NCI-H2081 treated with DMSO at 0.1 percent for 48 hours (cell line): ENCODE measurements at regions not wholly inside any gene's neighbourhood (a gene's known extent, or its start where the extent isn't known, plus 50 kb on each side); places are given as distances from the start of the nearest gene placed in this dataset.

Experiments
- DNase-seq: peaks from one replicate; lab custom pipeline; 2025; lab: John Stamatoyannopoulos, UW

- DNase-seq, result no peak
Observed at GRCh38 chr1:96290033-96290432, 431.6 kb upstream of the PTBP2 start.

DNA sequence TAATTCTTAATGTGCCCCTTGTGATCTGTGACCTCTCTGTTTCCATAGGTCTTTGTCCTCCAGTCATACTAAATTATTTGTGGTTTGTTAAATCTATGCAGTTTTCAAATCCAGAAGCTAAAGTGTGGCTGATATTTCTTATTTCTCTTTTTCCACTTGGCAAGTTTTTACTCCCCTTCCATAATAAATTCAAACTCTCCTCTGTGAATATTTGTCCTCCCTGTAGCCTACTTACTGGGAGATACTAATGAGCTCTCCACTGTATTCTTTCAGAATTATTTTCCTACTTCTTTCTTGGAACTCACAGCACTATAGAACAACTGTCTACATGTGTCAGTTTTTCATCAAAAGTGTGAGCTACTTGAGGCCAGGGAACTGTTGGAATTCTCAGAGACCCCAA is 430.8 kb upstream of the PTBP2 start:
- DNase-seq, result no peak

DNA sequence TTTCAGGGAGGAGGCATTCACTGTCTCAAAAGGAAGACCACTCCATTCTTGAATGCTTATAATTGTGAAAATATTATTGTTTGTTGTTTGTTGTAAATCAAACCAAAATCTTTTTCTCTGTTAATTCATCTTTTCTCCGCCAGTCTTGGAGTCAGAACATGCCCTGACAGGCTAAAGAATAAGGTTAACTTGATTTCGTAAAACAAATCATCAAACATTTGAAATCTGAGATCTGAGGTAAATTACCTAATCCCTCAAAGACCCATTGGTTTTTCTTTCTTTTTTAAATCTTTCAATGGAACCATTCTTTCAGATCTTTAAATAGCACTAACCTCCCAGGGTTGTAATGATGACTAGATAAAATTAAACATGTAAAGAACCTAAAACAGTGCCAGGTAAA is 430.1 kb upstream of the PTBP2 start:
- no peak for DNase-seq

DNA sequence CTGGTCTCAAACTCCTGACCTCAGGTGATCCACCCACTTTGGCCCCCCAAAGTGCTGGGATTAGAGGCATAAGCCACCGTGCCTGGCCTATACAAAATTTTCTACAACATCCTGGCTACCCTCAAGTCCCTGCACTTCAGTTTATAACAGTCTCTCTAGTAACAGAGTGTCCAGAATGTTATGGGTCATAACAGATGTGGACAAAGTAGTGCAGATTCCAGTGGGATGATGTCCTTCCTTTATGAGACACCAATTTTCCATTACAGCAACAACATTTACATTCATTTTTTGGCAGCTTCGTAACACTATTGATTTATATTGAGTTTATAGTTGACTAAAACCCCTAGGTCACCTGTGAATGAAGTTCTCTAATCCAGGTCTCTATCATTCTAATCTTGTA is 429.4 kb upstream of the PTBP2 start:
- DNase-seq, result no peak

GRCh38 chr1:96296991-96297390 is 424.6 kb upstream of the PTBP2 start:
- no peak for DNase-seq

GRCh38 chr1:96306809-96307560 is 414.6 kb upstream of the PTBP2 start:
- DNase-seq, result no peak

- no peak for DNase-seq
Observed at GRCh38 chr1:96308314-96308713, 413.3 kb upstream of the PTBP2 start.

GRCh38 chr1:96309783-96310182 is 411.8 kb upstream of the PTBP2 start:
- no peak for DNase-seq

DNA sequence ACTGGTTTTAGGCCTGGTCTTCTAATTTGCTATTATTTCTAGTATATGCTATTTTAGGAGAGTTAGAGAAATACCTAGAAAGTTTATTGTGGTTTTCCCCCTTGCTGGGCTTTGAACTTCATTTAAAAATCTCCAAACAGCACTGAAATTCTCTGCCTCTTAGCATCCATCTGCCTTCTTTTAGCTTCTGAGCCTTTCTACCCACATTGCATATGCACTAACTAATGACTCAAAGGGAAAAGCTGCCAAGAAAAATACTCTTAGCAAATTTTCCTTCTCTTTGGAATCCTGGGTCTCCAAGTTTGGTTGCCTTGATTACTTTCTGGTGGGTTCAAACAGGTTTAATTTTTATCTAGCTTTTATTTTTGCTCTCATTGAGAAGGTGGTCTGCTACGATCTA is 408.4 kb upstream of the PTBP2 start:
- no peak for DNase-seq

- no peak for DNase-seq
Observed at GRCh38 chr1:96329121-96329520, 392.5 kb upstream of the PTBP2 start.

GRCh38 chr1:96331596-96331995 is 390.0 kb upstream of the PTBP2 start:
- DNase-seq, result no peak

GRCh38 chr1:96333522-96334235 is 387.9 kb upstream of the PTBP2 start:
- DNase-seq, result no peak

DNA sequence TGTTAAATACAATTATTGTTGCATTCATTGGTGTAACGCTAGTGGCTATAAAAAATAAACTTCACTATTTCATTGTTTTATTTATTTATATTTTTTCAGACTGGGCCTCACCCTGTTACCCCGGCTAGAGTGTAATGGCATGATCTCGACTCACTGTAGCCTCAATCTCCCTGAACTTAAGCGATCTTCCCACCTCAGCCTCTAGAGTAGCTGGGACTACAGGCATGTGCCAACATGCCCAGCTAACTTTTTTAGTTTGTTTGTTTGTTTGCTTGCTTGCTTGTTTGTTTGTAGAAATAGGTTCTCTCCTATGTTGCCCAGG is 387.4 kb upstream of the PTBP2 start:
- no peak for DNase-seq

DNA sequence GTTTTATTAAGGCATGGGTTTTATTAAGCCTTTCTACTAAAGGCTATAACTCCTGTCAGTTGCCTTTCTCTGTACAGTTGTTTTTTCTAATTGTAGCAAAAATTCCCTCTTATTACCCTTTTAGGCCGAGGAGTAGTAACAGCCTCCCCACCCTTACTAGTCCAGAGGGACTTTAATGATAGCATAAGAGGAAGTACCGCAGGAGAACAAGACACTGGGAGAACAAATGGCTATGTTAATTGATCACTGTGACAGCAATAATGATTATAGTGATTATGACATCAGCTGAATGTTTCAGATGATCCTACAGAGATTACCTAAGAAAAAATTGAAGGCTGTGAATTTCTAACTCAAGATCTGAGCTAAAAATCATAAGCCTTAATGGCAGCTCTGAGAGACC is 383.0 kb upstream of the PTBP2 start:
- DNase-seq, result no peak

DNA sequence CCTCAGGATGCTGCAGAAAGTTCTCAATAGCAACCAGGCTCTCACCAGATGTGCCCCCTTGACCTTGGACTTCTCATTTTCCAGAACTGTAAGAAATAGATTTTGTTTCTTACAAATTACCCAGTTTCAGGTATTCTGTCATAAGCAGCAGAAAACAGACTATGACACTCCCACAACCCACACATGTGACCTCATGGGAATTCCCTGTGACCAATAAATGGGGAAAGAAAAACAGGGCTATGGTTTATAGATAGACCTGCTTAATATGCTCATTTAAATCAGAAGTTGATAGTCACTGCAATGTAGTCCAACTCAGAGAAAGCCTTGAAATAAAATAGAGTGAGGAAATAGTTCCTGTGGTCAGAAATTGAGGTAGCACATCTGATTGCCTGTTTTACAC is 380.9 kb upstream of the PTBP2 start:
- no peak for DNase-seq

- DNase-seq, result no peak
Observed at GRCh38 chr1:96346719-96347118, 374.9 kb upstream of the PTBP2 start.

DNA sequence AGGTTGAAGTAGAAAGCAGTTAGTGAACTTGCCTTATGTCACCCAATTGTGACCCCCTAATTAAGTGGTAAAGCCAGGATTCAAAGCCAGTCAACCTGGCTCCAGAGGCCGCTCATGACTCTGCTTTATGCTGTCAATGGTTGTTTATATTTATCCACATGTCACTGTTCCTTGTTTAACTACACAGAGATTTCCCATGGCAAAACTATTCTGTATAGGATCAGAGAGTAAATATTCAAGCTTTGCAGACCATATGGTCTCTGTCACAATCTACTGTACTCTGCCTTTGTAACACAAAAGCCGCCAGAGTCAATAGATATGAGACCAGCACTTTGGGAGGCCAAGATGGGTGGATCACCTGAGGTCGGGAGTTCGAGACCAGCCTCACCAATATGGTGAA is 371.7 kb upstream of the PTBP2 start:
- DNase-seq, result no peak

GRCh38 chr1:96352733-96353132 is 368.9 kb upstream of the PTBP2 start:
- no peak for DNase-seq

DNA sequence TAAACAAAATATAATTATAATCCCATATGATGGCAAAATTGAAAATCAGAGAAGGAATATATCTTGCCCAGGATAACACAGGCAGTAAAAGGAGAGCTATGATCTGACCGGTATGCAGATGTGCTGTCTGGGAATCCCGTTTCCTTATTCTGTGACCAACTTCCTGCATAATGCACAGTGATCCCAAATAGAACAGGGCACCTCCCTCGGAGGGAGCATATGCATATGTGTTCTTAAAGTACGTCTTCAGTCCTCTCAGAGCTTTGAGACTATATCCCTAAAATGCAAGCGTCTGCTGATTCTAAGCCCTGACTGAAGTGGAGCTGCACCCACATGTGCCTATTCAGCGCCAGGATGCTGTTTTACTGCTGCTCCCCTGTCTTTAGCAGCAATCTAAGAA is 366.1 kb upstream of the PTBP2 start:
- DNase-seq, result no peak

DNA sequence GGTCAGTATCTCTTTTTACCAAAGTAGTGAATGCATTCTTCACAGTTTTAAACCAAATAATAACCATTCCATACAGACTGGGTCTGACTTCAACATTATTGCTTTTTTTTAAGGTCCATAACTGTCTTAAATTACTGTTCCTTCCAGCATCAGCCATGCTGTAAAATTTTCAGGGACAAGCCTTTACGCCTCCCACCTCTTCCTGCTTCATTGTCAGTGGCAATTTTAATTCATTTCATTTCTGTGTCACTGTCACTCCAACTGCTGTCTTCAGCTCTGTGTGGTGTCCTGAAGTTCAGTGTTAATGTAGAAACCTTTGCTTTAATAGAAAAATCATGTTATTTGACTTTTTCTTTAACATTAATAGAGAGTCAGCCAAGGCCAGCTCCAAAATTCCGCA is 365.6 kb upstream of the PTBP2 start:
- DNase-seq, result no peak

DNA sequence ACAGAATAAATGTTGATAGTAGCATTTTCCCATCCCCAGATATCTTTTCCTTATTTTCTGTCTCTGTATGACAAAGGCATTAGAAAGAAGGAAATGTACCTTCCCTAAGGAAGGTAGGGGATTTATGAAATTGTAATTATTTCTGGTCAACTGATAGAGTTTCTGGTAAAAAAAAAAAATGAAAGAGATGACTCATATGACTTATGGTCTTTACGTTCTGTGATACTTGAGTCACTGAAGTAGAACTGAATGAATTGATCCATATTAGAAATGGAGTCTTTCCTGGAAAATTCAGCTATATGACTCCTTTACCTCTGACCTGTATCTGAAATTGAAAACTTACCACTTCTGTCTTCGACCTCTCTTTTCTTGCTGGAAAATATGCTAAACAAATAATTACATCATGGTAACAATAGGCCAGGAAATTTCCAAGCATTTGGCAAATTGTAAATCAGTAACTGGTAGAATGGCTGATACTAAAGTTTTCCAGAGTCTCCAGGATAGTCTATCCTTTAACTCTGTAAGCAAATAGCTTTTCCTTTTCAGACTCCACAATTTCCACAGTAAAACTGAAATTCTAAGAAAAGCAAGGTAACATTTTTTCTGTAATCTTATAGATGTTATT is 364.3 kb upstream of the PTBP2 start:
- DNase-seq, result no peak

- no peak for DNase-seq
Observed at GRCh38 chr1:96358057-96358456, 363.5 kb upstream of the PTBP2 start.

DNA sequence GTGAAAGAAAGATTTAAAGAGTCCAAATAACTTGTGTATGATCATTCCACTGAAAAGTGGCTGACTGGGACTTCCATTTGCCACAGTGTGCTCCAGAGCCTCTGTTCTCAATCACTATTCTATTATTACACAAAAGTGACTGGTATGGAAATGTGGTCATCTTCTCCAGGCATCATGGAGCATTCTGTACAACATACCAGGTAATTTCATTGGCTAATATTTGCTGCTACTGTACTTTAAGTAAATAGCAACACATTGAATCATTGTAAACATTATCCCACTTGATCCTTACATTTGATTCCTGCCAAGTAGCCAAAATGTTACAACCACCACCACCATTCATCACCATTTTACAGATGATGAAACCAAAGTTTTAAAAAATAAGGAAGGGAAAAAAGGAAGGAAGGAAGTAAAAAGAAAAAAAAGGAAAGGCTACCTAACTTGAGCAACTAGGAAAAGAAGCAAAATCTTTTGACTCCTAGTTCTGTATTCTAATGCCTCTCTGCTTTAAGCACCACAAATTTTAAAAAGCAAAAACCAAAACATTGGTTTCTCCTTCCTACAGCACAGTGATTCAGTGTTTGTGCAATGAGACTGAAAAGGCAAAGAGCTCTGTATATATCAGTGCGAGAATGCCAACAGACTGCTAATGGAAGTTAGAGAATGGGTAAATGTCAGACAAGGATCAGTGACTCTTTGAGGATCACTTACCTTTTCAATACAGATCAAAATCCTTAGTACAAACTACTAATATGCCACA is 361.4 kb upstream of the PTBP2 start:
- no peak for DNase-seq
